NCI-H748 (cell line): ENCODE measurements at regions not wholly inside any gene's neighbourhood (a gene's known extent, or its start where the extent isn't known, plus 50 kb on each side); places are given as distances from the start of the nearest gene placed in this dataset.
A peak's percentile ranks its signal among the peaks of the same experiment; 100 is the strongest.

Experiments
- DNase-seq: peaks from one replicate; lab custom pipeline; 2025; ENCODE audit not compliant: unreplicated experiment; lab: John Stamatoyannopoulos, UW

- DNase-seq = no peak
Observed at GRCh38 chrX:38886112-38886511, 84.9 kb downstream of the MID1IP1 start.

- DNase-seq = no peak
Observed at GRCh38 chrX:38887222-38887621, 86.0 kb downstream of the MID1IP1 start.

- DNase-seq = no peak
Observed at GRCh38 chrX:38890326-38890725, 89.1 kb downstream of the MID1IP1 start.

GRCh38 chrX:38890963-38891362 lies 89.7 kb downstream of the MID1IP1 start:
- no peak for DNase-seq

- no peak for DNase-seq
Observed at GRCh38 chrX:38891641-38892413, 90.6 kb downstream of the MID1IP1 start.

GRCh38 chrX:38893441-38893840 lies 92.2 kb downstream of the MID1IP1 start:
- DNase-seq = no peak

GRCh38 chrX:38895775-38896174 lies 94.5 kb downstream of the MID1IP1 start:
- DNase-seq = no peak

- no peak for DNase-seq
Observed at GRCh38 chrX:38896724-38897298, 95.6 kb downstream of the MID1IP1 start.

- DNase-seq = peak; percentile 1
Observed at GRCh38 chrX:38898261-38898660, 97.0 kb downstream of the MID1IP1 start.

GRCh38 chrX:38899650-38900049 lies 98.4 kb downstream of the MID1IP1 start:
- no peak for DNase-seq

- no peak for DNase-seq
Observed at GRCh38 chrX:38900719-38901118, 99.5 kb downstream of the MID1IP1 start.

GRCh38 chrX:38902972-38903492 lies 101.8 kb downstream of the MID1IP1 start:
- DNase-seq = no peak

GRCh38 chrX:38916801-38917200 lies 115.5 kb downstream of the MID1IP1 start:
- DNase-seq = no peak

- no peak for DNase-seq
Observed at GRCh38 chrX:38917954-38918353, 116.7 kb downstream of the MID1IP1 start.

- no peak for DNase-seq
Observed at GRCh38 chrX:38919202-38919601, 117.9 kb downstream of the MID1IP1 start.

GRCh38 chrX:38919853-38920528 lies 118.7 kb downstream of the MID1IP1 start:
- DNase-seq = no peak

- no peak for DNase-seq
Observed at GRCh38 chrX:38923451-38923969, 122.3 kb downstream of the MID1IP1 start.

- DNase-seq = no peak
Observed at GRCh38 chrX:38927592-38927991, 126.3 kb downstream of the MID1IP1 start.

GRCh38 chrX:38929966-38930421 lies 128.7 kb downstream of the MID1IP1 start:
- no peak for DNase-seq

GRCh38 chrX:38930474-38930873 lies 129.2 kb downstream of the MID1IP1 start:
- no peak for DNase-seq

- DNase-seq = no peak
Observed at GRCh38 chrX:38935561-38935960, 134.3 kb downstream of the MID1IP1 start.

- no peak for DNase-seq
Observed at GRCh38 chrX:38937400-38937799, 136.1 kb downstream of the MID1IP1 start.
